ENCODE measurements at regions not wholly inside any gene's neighbourhood (a gene's known extent, or its start where the extent isn't known, plus 50 kb on each side); places are given as distances from the start of the nearest gene placed in this dataset.

DNA sequence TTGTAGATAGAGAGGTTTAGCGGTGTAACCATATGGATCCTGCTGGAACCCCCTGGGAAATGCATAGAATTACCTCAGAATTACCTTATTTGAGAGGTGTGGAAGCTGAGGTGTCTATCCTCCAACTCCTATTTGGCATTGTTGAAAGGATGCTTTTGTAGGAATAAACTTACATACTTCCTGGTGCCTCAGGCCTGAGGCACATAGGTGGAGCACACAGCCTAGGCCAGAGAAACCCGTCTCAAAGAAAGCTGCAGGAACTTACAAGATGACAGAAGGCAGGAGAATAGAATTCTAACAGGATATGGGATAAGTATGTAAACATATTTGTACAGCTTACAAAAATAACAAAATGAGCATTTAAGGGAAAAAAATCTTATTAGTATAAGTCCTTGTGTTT, 1507.2 kb upstream of the ZEB2 start:
- no peak for DNase-seq (ENCODE audit: low read depth)
- H3K4me3 ChIP-seq (ENCODE audit: low read depth, low read length): no peak overlapping the region
- TF ChIP-seq, protein P1, sequence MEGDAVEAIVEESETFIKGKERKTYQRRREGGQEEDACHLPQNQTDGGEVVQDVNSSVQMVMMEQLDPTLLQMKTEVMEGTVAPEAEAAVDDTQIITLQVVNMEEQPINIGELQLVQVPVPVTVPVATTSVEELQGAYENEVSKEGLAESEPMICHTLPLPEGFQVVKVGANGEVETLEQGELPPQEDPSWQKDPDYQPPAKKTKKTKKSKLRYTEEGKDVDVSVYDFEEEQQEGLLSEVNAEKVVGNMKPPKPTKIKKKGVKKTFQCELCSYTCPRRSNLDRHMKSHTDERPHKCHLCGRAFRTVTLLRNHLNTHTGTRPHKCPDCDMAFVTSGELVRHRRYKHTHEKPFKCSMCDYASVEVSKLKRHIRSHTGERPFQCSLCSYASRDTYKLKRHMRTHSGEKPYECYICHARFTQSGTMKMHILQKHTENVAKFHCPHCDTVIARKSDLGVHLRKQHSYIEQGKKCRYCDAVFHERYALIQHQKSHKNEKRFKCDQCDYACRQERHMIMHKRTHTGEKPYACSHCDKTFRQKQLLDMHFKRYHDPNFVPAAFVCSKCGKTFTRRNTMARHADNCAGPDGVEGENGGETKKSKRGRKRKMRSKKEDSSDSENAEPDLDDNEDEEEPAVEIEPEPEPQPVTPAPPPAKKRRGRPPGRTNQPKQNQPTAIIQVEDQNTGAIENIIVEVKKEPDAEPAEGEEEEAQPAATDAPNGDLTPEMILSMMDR (IDR thresholded peaks at IDR 0.05; ENCODE audit: low read depth, low read length, missing control alignments): no peak

DNA sequence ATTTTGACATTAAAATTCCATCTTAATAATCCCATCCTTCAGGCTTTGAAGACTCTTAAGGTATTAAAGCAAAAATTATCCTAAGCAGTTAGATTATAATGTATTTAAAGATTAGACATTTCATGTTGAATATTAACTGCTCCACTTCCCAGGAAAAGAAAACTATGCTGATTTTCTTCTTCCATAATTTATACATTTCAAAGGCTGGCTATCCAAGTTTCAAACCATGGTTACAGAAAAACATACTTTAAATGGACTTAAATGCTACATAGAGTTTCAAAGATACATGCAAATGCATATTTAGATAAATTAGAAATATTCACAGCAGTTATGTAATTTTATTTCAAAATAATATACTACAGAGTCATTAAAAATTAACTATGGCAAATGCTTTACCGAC, 1505.6 kb upstream of the ZEB2 start:
- no peak for DNase-seq (ENCODE audit: low read depth)
- no peak overlapping the region for H3K4me3 ChIP-seq (ENCODE audit: low read depth, low read length)
- TF ChIP-seq, protein P1 (IDR thresholded peaks at IDR 0.05; ENCODE audit: low read depth, low read length, missing control alignments): no peak

DNA sequence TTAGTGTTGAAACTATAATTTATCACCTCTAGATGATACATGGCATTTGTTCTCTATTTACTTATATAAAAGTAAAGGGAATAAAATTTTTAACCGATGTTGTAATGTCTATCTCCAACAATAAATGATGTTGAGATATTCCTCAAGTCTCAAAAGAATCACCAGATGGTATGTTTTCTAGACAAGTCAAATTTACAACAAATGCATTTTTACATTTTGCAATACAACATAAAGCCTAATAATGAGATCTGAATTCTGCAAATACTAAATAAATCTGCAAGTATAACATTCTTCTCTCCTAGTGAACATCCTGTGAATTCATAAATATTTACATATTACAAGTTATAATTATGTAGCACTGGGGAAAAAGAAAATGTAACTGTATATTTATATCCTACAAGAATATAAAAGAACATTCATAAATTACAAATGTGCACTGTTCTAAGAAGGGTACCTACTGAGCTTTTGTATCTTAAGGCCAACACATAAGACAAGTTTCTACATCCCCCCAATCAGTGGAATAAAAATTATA, 1504.4 kb upstream of the ZEB2 start:
- no peak overlapping the region for H3K4me3 ChIP-seq (ENCODE audit: low read depth, low read length)
- DNase-seq (ENCODE audit: low read depth): no peak
- TF ChIP-seq, protein P1 (IDR thresholded peaks at IDR 0.05; ENCODE audit: low read depth, low read length, missing control alignments): no peak

DNA sequence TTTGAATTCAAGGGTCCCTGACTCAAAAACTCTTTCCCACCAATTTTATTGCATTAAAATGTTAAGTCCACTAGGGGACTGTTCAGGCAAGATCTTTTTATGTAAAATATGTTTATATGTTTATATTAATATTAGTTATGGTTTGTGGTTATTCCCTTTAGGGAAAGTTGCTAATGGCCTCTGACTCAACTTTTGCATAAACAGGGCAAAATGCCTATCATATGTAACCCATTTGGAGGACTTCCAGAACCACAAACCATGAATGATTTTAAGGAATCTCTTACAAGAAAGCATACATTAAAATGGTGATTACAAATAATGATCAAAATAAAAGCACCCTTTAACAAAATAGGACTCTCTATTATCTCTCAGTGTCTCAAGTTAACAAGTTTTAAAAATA, 1484.5 kb upstream of the ZEB2 start:
- DNase-seq (ENCODE audit: low read depth): no peak
- TF ChIP-seq, protein P1 (IDR thresholded peaks at IDR 0.05; ENCODE audit: low read depth, low read length, missing control alignments): no peak
- H3K4me3 ChIP-seq (ENCODE audit: low read depth, low read length): no peak overlapping the region

DNA sequence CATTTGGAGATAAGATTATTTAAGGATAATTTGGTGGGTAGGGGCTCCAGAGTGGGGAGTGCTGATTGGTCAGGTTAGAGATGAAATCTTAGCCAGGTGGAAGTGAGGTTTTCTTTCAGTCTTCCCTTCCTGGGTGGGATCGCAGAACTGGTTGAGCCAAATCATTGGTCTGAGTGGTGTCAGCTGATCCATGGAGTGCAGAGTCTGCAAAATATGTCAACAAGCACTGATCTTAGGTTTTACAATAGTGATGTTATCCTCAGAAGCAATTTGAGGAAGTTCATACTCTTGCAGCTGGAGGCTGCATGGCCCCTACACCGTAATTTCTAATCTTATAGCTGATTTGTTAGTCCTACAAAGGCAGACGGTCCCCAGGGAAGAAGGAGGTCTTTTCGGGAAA, 1483.4 kb upstream of the ZEB2 start:
- no peak overlapping the region for H3K4me3 ChIP-seq (ENCODE audit: low read depth, low read length)
- no peak for DNase-seq (ENCODE audit: low read depth)
- TF ChIP-seq, protein P1 (IDR thresholded peaks at IDR 0.05; ENCODE audit: low read depth, low read length, missing control alignments): no peak

DNA sequence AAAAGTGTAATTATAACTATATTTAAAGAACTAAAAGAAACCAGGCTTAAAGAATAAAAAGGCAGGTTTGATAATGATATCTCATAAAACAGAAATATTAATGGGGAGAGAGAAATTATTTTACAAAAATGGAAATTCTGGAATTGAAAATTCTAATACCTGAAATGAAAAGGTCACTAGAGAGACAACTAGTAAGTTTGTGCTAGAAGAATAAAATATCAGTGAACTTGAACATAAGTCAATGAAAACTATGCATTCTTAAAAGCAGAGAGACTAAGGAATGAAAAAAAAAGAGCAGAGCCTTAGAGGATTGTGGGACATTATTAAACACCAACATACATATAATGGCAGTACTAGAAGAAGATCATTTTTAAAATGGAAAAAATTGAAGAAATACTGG, 1475.0 kb upstream of the ZEB2 start:
- no peak overlapping the region for H3K4me3 ChIP-seq (ENCODE audit: low read depth, low read length)
- no peak for DNase-seq (ENCODE audit: low read depth)
- TF ChIP-seq, protein P1 (IDR thresholded peaks at IDR 0.05; ENCODE audit: low read depth, low read length, missing control alignments): no peak

DNA sequence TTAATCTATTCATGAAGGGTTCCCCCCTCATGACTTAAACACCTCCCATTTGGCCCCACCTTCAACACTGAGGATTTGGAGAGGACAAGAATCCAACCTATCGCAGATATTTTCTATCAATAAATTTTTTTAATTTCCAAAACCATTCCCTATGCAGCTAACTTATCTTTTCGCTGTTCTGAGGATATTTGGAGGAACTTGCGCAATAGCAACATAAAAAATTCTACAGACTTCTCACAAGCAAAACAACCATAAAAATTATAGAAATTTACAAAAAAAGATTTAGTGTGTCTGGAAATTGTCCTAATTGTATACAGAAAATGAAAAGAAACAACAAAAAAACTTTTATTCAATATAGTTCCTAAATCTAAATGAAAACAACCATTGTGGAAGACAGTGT, 1472.7 kb upstream of the ZEB2 start:
- no peak for DNase-seq (ENCODE audit: low read depth)
- TF ChIP-seq, protein P1 (IDR thresholded peaks at IDR 0.05; ENCODE audit: low read depth, low read length, missing control alignments): no peak
- H3K4me3 ChIP-seq (ENCODE audit: low read depth, low read length): no peak overlapping the region

All from GM12864 (cell line).